Astrocyte (in vitro differentiated cells and primary cell): ENCODE measurements at regions not wholly inside any gene's neighbourhood (a gene's known extent, or its start where the extent isn't known, plus 50 kb on each side); places are given as distances from the start of the nearest gene placed in this dataset.

Source experiments
- EZH2 ChIP-seq: IDR thresholded peaks from 2 replicates; pipeline ENCODE4 v1.6.1; 2012; ENCODE audit warnings: mild to moderate bottlenecking, low read length, inconsistent platforms; ENCODE audit not compliant: insufficient read depth
- TF ChIP-seq, protein P1 (sequence below): IDR thresholded peaks from 2 replicates; pipeline ENCODE4 v1.5.1; 2011; ENCODE audit warnings: low read depth, mild to moderate bottlenecking, inconsistent platforms, low read length, moderate library complexity; ENCODE audit not compliant: insufficient read depth

DNA sequence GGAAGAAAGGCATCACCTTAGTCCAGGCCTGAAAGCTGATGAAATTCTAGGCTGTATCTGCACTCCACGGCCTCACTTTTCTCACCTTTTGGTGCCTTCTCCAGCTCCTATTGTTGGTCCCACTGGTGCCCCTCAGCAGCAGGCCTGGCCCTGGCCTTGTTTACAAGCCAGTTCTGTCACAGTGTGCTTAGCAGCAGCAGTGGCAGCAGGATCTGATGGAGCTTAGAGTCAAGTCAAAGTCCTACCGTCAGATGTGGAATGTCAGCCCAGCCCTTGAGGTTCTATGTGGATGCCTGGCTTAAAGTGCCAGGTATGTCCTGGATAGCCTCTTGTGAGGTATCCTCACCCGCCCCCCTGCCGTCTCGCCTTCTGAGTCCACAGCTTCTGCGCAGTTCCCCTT, 281.3 kb downstream of the SUCLG1 start:
- TF ChIP-seq, protein P1, sequence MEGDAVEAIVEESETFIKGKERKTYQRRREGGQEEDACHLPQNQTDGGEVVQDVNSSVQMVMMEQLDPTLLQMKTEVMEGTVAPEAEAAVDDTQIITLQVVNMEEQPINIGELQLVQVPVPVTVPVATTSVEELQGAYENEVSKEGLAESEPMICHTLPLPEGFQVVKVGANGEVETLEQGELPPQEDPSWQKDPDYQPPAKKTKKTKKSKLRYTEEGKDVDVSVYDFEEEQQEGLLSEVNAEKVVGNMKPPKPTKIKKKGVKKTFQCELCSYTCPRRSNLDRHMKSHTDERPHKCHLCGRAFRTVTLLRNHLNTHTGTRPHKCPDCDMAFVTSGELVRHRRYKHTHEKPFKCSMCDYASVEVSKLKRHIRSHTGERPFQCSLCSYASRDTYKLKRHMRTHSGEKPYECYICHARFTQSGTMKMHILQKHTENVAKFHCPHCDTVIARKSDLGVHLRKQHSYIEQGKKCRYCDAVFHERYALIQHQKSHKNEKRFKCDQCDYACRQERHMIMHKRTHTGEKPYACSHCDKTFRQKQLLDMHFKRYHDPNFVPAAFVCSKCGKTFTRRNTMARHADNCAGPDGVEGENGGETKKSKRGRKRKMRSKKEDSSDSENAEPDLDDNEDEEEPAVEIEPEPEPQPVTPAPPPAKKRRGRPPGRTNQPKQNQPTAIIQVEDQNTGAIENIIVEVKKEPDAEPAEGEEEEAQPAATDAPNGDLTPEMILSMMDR: no peak
- no peak for TF ChIP-seq EZH2
